Smooth muscle cell (in vitro differentiated cells): ENCODE measurements at regions not wholly inside any gene's neighbourhood (a gene's known extent, or its start where the extent isn't known, plus 50 kb on each side); places are given as distances from the start of the nearest gene placed in this dataset.

Experiments used
- DNase-seq: peaks from one replicate; lab custom pipeline; 2025; ENCODE audit not compliant: unreplicated experiment; lab: John Stamatoyannopoulos, UW
- H2AFZ ChIP-seq: fragments of 200-600 bp; sonication (generic); 2 replicates; pipeline ENCODE4 v1.6.0; 2016; ENCODE audit warnings: antibody characterized with exemption, low read depth, mild to moderate bottlenecking
- H3F3A ChIP-seq: fragments of 200-600 bp; sonication (generic); 2 replicates; pipeline ENCODE4 v1.6.0; 2017; ENCODE audit warnings: antibody characterized with exemption, low read depth
- H3K27ac ChIP-seq: fragments of 200-600 bp; sonication (generic); 2 replicates; pipeline ENCODE4 v1.5.1; 2016; ENCODE audit warnings: low read depth, mild to moderate bottlenecking
- H3K27me3 ChIP-seq: fragments of 200-600 bp; sonication (generic); 2 replicates; pipeline ENCODE4 v1.6.1; 2016; ENCODE audit warnings: low read depth, mild to moderate bottlenecking
- H3K36me3 ChIP-seq: fragments of 200-600 bp; sonication (generic); 2 replicates; pipeline ENCODE4 v1.5.1; 2016; ENCODE audit warnings: low read depth
- H3K4me1 ChIP-seq: fragments of 200-600 bp; sonication (generic); 2 replicates; pipeline ENCODE4 v1.5.1; 2016; ENCODE audit warnings: low read depth
- H3K4me2 ChIP-seq: fragments of 200-600 bp; sonication (generic); 2 replicates; pipeline ENCODE4 v1.6.0; 2016; ENCODE audit warnings: mild to moderate bottlenecking
- H3K4me3 ChIP-seq: fragments of 200-600 bp; sonication (generic); 2 replicates; pipeline ENCODE4 v1.5.1; 2016; ENCODE audit warnings: mild to moderate bottlenecking
- H3K79me2 ChIP-seq: fragments of 200-600 bp; sonication (generic); 2 replicates; pipeline ENCODE4 v1.6.0; 2016; ENCODE audit warnings: low read depth, mild to moderate bottlenecking
- H3K9ac ChIP-seq: fragments of 200-600 bp; sonication (generic); 2 replicates; pipeline ENCODE4 v1.6.0; 2016; ENCODE audit warnings: low read depth
- H3K9me3 ChIP-seq: fragments of 200-600 bp; sonication (generic); replicated peaks from 2 replicates; pipeline ENCODE4 v1.5.1; 2016; ENCODE audit warnings: low read depth
- H4K20me1 ChIP-seq: fragments of 200-600 bp; sonication (generic); 2 replicates; pipeline ENCODE4 v1.6.0; 2016; ENCODE audit warnings: low read depth
- CTCF ChIP-seq: fragments of 200-600 bp; sonication (generic); IDR thresholded peaks from 2 replicates; pipeline ENCODE4 v1.5.1; 2017; ENCODE audit warnings: borderline replicate concordance, mild to moderate bottlenecking, antibody characterized with exemption; ENCODE audit not compliant: insufficient read depth, poor library complexity, severe bottlenecking
- WGBS: methylation state at CpG from one replicate; pipeline ENCODE4 v1.1.7; 2016; ENCODE audit warnings: low lambda C conversion rate; 5-methylcytosine and 5-hydroxymethylcytosine counted together

- no peak overlapping the region for H3K27ac ChIP-seq
- H3K4me3 ChIP-seq = no peak overlapping the region
- H3K27me3 ChIP-seq = no peaks in the 10 kb centered on the region
- no peaks in the 10 kb centered on the region for H3K36me3 ChIP-seq
- TF ChIP-seq CTCF = no peak
- no peaks in the 10 kb centered on the region for H3F3A ChIP-seq
- no peaks in the 10 kb centered on the region for H3K79me2 ChIP-seq
- no peak overlapping the region for H3K4me2 ChIP-seq
- H3K4me1 ChIP-seq = no peaks in the 10 kb centered on the region
- H2AFZ ChIP-seq = no peak overlapping the region
- no peak overlapping the region for H3K9ac ChIP-seq
- H3K9me3 ChIP-seq = no peaks in the 10 kb centered on the region
- no peak for DNase-seq
- no peaks in the 10 kb centered on the region for H4K20me1 ChIP-seq
These were observed 87.9 kb upstream of the ZPLD1 start for GRCh38 chr3:102346897-102347296.

- Histone ChIP-seq H2AFZ (no peak overlapping the region), H3K9me3 (no peaks in the 10 kb centered on the region), H3K36me3 (no peaks in the 10 kb centered on the region), H3K9ac (no peak overlapping the region), H3K79me2 (no peaks in the 10 kb centered on the region), H3K4me1 (no peaks in the 10 kb centered on the region), H3K4me2 (no peak overlapping the region), H3K27ac (no peak overlapping the region), H3K27me3 (no peaks in the 10 kb centered on the region), H3F3A (no peaks in the 10 kb centered on the region), H4K20me1 (no peaks in the 10 kb centered on the region), H3K4me3 (no peak overlapping the region)
- no peak for TF ChIP-seq CTCF
- 83% methylated on average over 2 of the region's 2 CpGs for WGBS
- no peak for DNase-seq
These were observed 85.9 kb upstream of the ZPLD1 start for GRCh38 chr3:102348904-102349303.

- Histone ChIP-seq H3K4me2 (no peak overlapping the region), H3K36me3 (no peaks in the 10 kb centered on the region), H3K79me2 (no peaks in the 10 kb centered on the region), H3K4me3 (no peak overlapping the region), H3K9ac (no peak overlapping the region), H3K9me3 (no peaks in the 10 kb centered on the region), H3K27me3 (no peaks in the 10 kb centered on the region), H2AFZ (no peak overlapping the region), H3F3A (peaks cover 9% of the 10 kb centered on the region), H4K20me1 (no peaks in the 10 kb centered on the region), H3K27ac (no peak overlapping the region), H3K4me1 (peaks cover 16% of the 10 kb centered on the region)
- 93% methylated on average over 4 of the region's 4 CpGs for WGBS
- TF ChIP-seq CTCF = no peak
- DNase-seq = no peak
These were observed 81.7 kb upstream of the ZPLD1 start for GRCh38 chr3:102353148-102353547.

GRCh38 chr3:102353805-102354204, 81.0 kb upstream of the ZPLD1 start:
- no peaks in the 10 kb centered on the region for H3K9me3 ChIP-seq
- no peaks in the 10 kb centered on the region for H3K36me3 ChIP-seq
- H3K4me3 ChIP-seq = no peak overlapping the region
- no peak overlapping the region for H3K9ac ChIP-seq
- no peak overlapping the region for H3K27ac ChIP-seq
- H3K27me3 ChIP-seq = no peaks in the 10 kb centered on the region
- H4K20me1 ChIP-seq = no peaks in the 10 kb centered on the region
- H3K79me2 ChIP-seq = no peaks in the 10 kb centered on the region
- TF ChIP-seq CTCF = no peak
- H3K4me1 ChIP-seq = peaks cover 23% of the 10 kb centered on the region
- H2AFZ ChIP-seq = no peak overlapping the region
- 93% methylated on average over 1 of the region's 1 CpG for WGBS
- no peak for DNase-seq
- H3K4me2 ChIP-seq = no peak overlapping the region
- H3F3A ChIP-seq = peaks cover 9% of the 10 kb centered on the region
